DOHH2 (cell line): ENCODE measurements at regions not wholly inside any gene's neighbourhood (a gene's known extent, or its start where the extent isn't known, plus 50 kb on each side); places are given as distances from the start of the nearest gene placed in this dataset.

Experiments
- CTCF ChIP-seq: fragments of 200-600 bp; sonication (generic); IDR thresholded peaks from one replicate; pipeline ENCODE4 v1.5.1; 2014; ENCODE audit warnings: antibody characterized with exemption, mild to moderate bottlenecking, low read depth, low read length; ENCODE audit not compliant: poor library complexity, severe bottlenecking
- EZH2phosphoT487 ChIP-seq: fragments of 200-600 bp; sonication (generic); IDR thresholded peaks from 2 replicates; pipeline ENCODE4 v1.6.1; 2017; ENCODE audit warnings: borderline replicate concordance, mild to moderate bottlenecking, antibody characterized with exemption, low read length, moderate library complexity, mixed read lengths

GRCh38 chr12:24266982-24267381 lies 317.5 kb upstream of the SOX5 start:
- no peak for TF ChIP-seq CTCF
- TF ChIP-seq EZH2phosphoT487: no peak
